ENCODE measurements at regions not wholly inside any gene's neighbourhood (a gene's known extent, or its start where the extent isn't known, plus 50 kb on each side); places are given as distances from the start of the nearest gene placed in this dataset.
"Not testable (repeated sequence)": the region's sequence is repeated elsewhere in the genome, so short reads cannot be mapped to it uniquely, and the experiment has no call there.

- POLR2A ChIA-PET, result no interaction called here
- TF ChIP-seq CTCF (IDR thresholded peaks at IDR 0.05) (no peak), EZH2 (IDR thresholded peaks at IDR 0.05; ENCODE audit: borderline replicate concordance, insufficient read depth, low read depth, low read length, poor library complexity, severe bottlenecking) (no peak)
- no peak overlapping the region for H3K9ac ChIP-seq (ENCODE audit: low read length)
- no peaks in the 10 kb centered on the region for H3K4me1 ChIP-seq (ENCODE audit: control insufficient read depth in 2 of 2, insufficient read depth in 2 of 2, low read length in 2 of 2)
- no peaks in the 10 kb centered on the region for H3K36me3 ChIP-seq (replicated peaks in 1 of 2; ENCODE audit: control extremely low read depth in 1 of 2, control insufficient read depth in 1 of 2, extremely low read depth in 1 of 2, insufficient read depth in 2 of 2, low read length in 1 of 2)
- H3K27me3 Mint-ChIP-seq, result no peaks in the 10 kb centered on the region
- peaks cover 9% of the 10 kb centered on the region for H3K9me3 Mint-ChIP-seq (ENCODE audit: insufficient read depth)
- peaks cover 0 to 15% (median 2%) of the 10 kb centered on the region in 3 donors for H3K9me3 ChIP-seq (ENCODE audit: control extremely low read depth in 1 of 3, control insufficient read depth in 2 of 3, insufficient read depth in 1 of 3, low read length in 2 of 3)
- no peaks in the 10 kb centered on the region for H3K27me3 ChIP-seq (replicated peaks in 1 of 4; ENCODE audit: control extremely low read depth in 1 of 4, control insufficient read depth in 3 of 4, insufficient read depth in 4 of 4, low read length in 3 of 4)
- no peaks in the 10 kb centered on the region for H3K4me1 Mint-ChIP-seq
- H3K27ac ChIP-seq (ENCODE audit: low read length in 2 of 2), result no peak overlapping the region
- no CpG with 5 or more reads among the region's 2 CpGs for WGBS (ENCODE audit: insufficient coverage)
- DNase-seq, result no peak
- intact Hi-C loops (cut with micrococcal nuclease), result no loop called here
- ATAC-seq (ENCODE audit: low read depth), result no peak
- H2AFZ ChIP-seq (ENCODE audit: insufficient read depth, low read depth, low read length, poor library complexity, severe bottlenecking), result no peak overlapping the region
- no peaks in the 10 kb centered on the region for H4K20me1 ChIP-seq (ENCODE audit: control insufficient read depth, insufficient read depth, low read length, poor library complexity, severe bottlenecking)
- CTCF ChIA-PET, result no interaction called here
- H3K4me2 ChIP-seq (replicated peaks; ENCODE audit: low read depth, low read length, poor library complexity, severe bottlenecking), result no peak overlapping the region
- no peak overlapping the region for H3K27ac Mint-ChIP-seq
- H3K79me2 ChIP-seq (ENCODE audit: control insufficient read depth, insufficient read depth, low read length), result no peaks in the 10 kb centered on the region
- no peak overlapping the region for H3K4me3 Mint-ChIP-seq
- no peak overlapping the region for H3K4me3 ChIP-seq (ENCODE audit: control extremely low read depth in 1 of 5, extremely low read depth in 1 of 5, insufficient read depth in 1 of 5, low read depth in 2 of 5, low read length in 4 of 5)
Measured at GRCh38 chr2:122713800-122714199, 958.3 kb downstream of the TSN start.

GRCh38 chr2:122720822-122721221, 965.4 kb downstream of the TSN start:
- H3K4me1 Mint-ChIP-seq; intact Hi-C loops (cut with micrococcal nuclease); H3K27me3 ChIP-seq (replicated peaks in 1 of 4; ENCODE audit: control extremely low read depth in 1 of 4, control insufficient read depth in 3 of 4, insufficient read depth in 4 of 4, low read length in 3 of 4); H3K4me2 ChIP-seq (replicated peaks; ENCODE audit: low read depth, low read length, poor library complexity, severe bottlenecking); H3K9ac ChIP-seq (ENCODE audit: low read length); H3K79me2 ChIP-seq (ENCODE audit: control insufficient read depth, insufficient read depth, low read length); H3K4me1 ChIP-seq (ENCODE audit: control insufficient read depth in 2 of 2, insufficient read depth in 2 of 2, low read length in 2 of 2); POLR2A ChIA-PET; CTCF ChIA-PET; DNase-seq; H3K9me3 Mint-ChIP-seq (ENCODE audit: insufficient read depth); H4K20me1 ChIP-seq (ENCODE audit: control insufficient read depth, insufficient read depth, low read length, poor library complexity, severe bottlenecking); H3K4me3 ChIP-seq (ENCODE audit: control extremely low read depth in 1 of 5, extremely low read depth in 1 of 5, insufficient read depth in 1 of 5, low read depth in 2 of 5, low read length in 4 of 5); H3K4me3 Mint-ChIP-seq; H3K27me3 Mint-ChIP-seq; H3K9me3 ChIP-seq (ENCODE audit: control extremely low read depth in 1 of 3, control insufficient read depth in 2 of 3, insufficient read depth in 1 of 3, low read length in 2 of 3); ATAC-seq (ENCODE audit: low read depth); H3K27ac Mint-ChIP-seq; H3K36me3 ChIP-seq (replicated peaks in 1 of 2; ENCODE audit: control extremely low read depth in 1 of 2, control insufficient read depth in 1 of 2, extremely low read depth in 1 of 2, insufficient read depth in 2 of 2, low read length in 1 of 2); H2AFZ ChIP-seq (ENCODE audit: insufficient read depth, low read depth, low read length, poor library complexity, severe bottlenecking); H3K27ac ChIP-seq (ENCODE audit: low read length in 2 of 2): not testable (repeated sequence)
- 100% methylated on average over 1 of the region's 4 CpGs for WGBS (ENCODE audit: insufficient coverage)
